GM12878 (cell line): ENCODE measurements at regions not wholly inside any gene's neighbourhood (a gene's known extent, or its start where the extent isn't known, plus 50 kb on each side); places are given as distances from the start of the nearest gene placed in this dataset.

ENCODE experiments used
- ATAC-seq: fragments of 200-7000 bp; cut with Tn5 transposase; 3 replicates; pipeline ENCODE4 v1.9.1; 2020; ENCODE audit warnings: mild to moderate bottlenecking, moderate library complexity
- BruUV-seq: library from RNA; stranded (reverse); fragments of 400-500 nt; replicated peaks from 2 replicates; lab custom pipeline; 2021; lab: Mats Ljungman, UMichigan
- CTCF ChIA-PET: fragments of 300-600 bp; sonication (Branson Sonifier 250); formaldehyde crosslinking; extraction: SDS; loops from one replicate; lab custom pipeline; 2021; ENCODE audit warnings: inconsistent platforms; lab: Yijun Ruan, JAX
- POLR2A ChIA-PET: fragments of 350-600 bp; formaldehyde crosslinking; extraction: SDS; loops from one replicate; lab custom pipeline; 2021; ENCODE audit warnings: inconsistent platforms; lab: Charles Lee
- RAD21 ChIA-PET: fragments of 300-600 bp; sonication (Branson Sonifier 250); formaldehyde crosslinking; loops from one replicate; lab custom pipeline; 2023; ENCODE audit warnings: antibody characterized with exemption; ENCODE audit not compliant: unreplicated experiment; lab: Charles Lee
- SMC1A ChIA-PET: fragments of 300-600 bp; sonication (Branson Sonifier 250); formaldehyde crosslinking; loops from one replicate; lab custom pipeline; 2023; ENCODE audit not compliant: unreplicated experiment, uncharacterized antibody; lab: Charles Lee
- DNase-seq: peaks from one replicate; pipeline ENCODE4 v3.0.0-alpha.2; 2011; ENCODE audit warnings: low read depth, low spot score
- FAIRE-seq: peaks from 3 replicates; lab custom pipeline; 2011; peaks lifted over from hg19 to GRCh38; lab: Jason Lieb, UNC
- H2AFZ ChIP-seq: 2 replicates; pipeline ENCODE4 v1.6.0; 2011; ENCODE audit warnings: low read depth, low read length, control low read depth; ENCODE audit not compliant: control insufficient read depth
- H3K27ac ChIP-seq: 2 replicates; pipeline ENCODE4 v1.5.1; 2011; ENCODE audit warnings: control low read depth; ENCODE audit not compliant: control insufficient read depth, insufficient read depth
- H3K27me3 ChIP-seq, 2 experiments: replicated peaks in 1 of 2; 2 replicates each; pipeline versions ENCODE4 v1.6.0 to v1.6.1; 2011; ENCODE audit warnings: low read length in 1 of 2; ENCODE audit not compliant: control insufficient read depth in 2 of 2, insufficient read depth in 2 of 2
- H3K36me3 ChIP-seq, 2 experiments: 2 replicates each; pipeline ENCODE4 v1.5.1; 2011; ENCODE audit warnings: low read length in 1 of 2; ENCODE audit not compliant: control insufficient read depth in 2 of 2, insufficient read depth in 2 of 2
- H3K4me1 ChIP-seq: 2 replicates; pipeline ENCODE4 v1.6.1; 2011; ENCODE audit warnings: mild to moderate bottlenecking, low read length, moderate library complexity, mixed read lengths; ENCODE audit not compliant: control insufficient read depth, insufficient read depth
- H3K4me2 ChIP-seq: 2 replicates; pipeline ENCODE4 v1.6.0; 2011; ENCODE audit warnings: control low read depth; ENCODE audit not compliant: control insufficient read depth, insufficient read depth
- H3K4me3 ChIP-seq: fragments of 200-600 bp; sonication (generic); 2 replicates; pipeline ENCODE4 v1.5.1; 2016
- H3K79me2 ChIP-seq: 2 replicates; pipeline ENCODE4 v1.6.0; 2011; ENCODE audit warnings: low read length; ENCODE audit not compliant: control insufficient read depth, insufficient read depth
- H3K9ac ChIP-seq: 2 replicates; pipeline ENCODE4 v1.8.0; 2011; ENCODE audit warnings: low read length, control low read depth, mixed read lengths; ENCODE audit not compliant: control insufficient read depth, insufficient read depth
- H3K9me3 ChIP-seq: replicated peaks from 3 replicates; pipeline ENCODE4 v1.5.1; 2011; ENCODE audit warnings: mild to moderate bottlenecking, low read length; ENCODE audit not compliant: control insufficient read depth, insufficient read depth
- H4K20me1 ChIP-seq: 2 replicates; pipeline ENCODE4 v1.6.0; 2011; ENCODE audit not compliant: control insufficient read depth, insufficient read depth
- CREB1 ChIP-seq: IDR thresholded peaks from 2 replicates; pipeline ENCODE4 v1.6.1; 2012; ENCODE audit warnings: low read depth, mild to moderate bottlenecking, inconsistent platforms
- ETV6 ChIP-seq, 2 experiments: fragments of 450-650 bp in 1 of 2; IDR thresholded peaks in 1 of 2; conservative IDR thresholded peaks in 1 of 2; 2 replicates each; pipeline ENCODE4 v1.6.1; 2014; ENCODE audit warnings: antibody characterized with exemption in 1 of 2, borderline replicate concordance in 1 of 2, low read depth in 1 of 2, mild to moderate bottlenecking in 1 of 2, moderate library complexity in 1 of 2
- EZH2 ChIP-seq: IDR thresholded peaks from 2 replicates; pipeline ENCODE4 v1.6.1; 2012; ENCODE audit warnings: low read depth, mild to moderate bottlenecking, control low read depth, inconsistent platforms, low read length, borderline replicate concordance; ENCODE audit not compliant: control insufficient read depth
- NFXL1 ChIP-seq: fragments of 450-650 bp; IDR thresholded peaks from 2 replicates; pipeline ENCODE4 v1.6.1; 2017; ENCODE audit warnings: antibody characterized with exemption, mild to moderate bottlenecking, borderline replicate concordance
- POLR2AphosphoS5 ChIP-seq: IDR thresholded peaks from 2 replicates; pipeline ENCODE4 v1.6.1; 2011; ENCODE audit warnings: mild to moderate bottlenecking, low read length, inconsistent platforms
- RAD51 ChIP-seq: fragments of 450-650 bp; IDR thresholded peaks from 2 replicates; pipeline ENCODE4 v1.6.1; 2016; ENCODE audit warnings: moderate library complexity, mild to moderate bottlenecking, inconsistent platforms
- SMC3 ChIP-seq: IDR thresholded peaks from 2 replicates; pipeline ENCODE4 v1.6.1; 2011; ENCODE audit warnings: low read length, improper control_type of control experiment, borderline replicate concordance
- WGBS: methylation state at CpG from one replicate; pipeline ENCODE4 v1.1.6; 2016; ENCODE audit warnings: low lambda C conversion rate; ENCODE audit not compliant: insufficient replicate concordance, insufficient coverage; ENCODE audit errors: missing lambda C conversion rate; 5-methylcytosine and 5-hydroxymethylcytosine counted together
- in situ Hi-C: fragments of 300-500 bp; cut with MboI; formaldehyde crosslinking; loops from 9 replicates; pipeline ENCODE4 v1.14.3; 2018; ENCODE audit warnings: mixed read lengths
- intact Hi-C: fragments of 100-400 bp; cut with micrococcal nuclease; formaldehyde crosslinking; loops from one replicate; pipeline ENCODE4 v1.14.2; 2022; ENCODE audit not compliant: unreplicated experiment

DNA sequence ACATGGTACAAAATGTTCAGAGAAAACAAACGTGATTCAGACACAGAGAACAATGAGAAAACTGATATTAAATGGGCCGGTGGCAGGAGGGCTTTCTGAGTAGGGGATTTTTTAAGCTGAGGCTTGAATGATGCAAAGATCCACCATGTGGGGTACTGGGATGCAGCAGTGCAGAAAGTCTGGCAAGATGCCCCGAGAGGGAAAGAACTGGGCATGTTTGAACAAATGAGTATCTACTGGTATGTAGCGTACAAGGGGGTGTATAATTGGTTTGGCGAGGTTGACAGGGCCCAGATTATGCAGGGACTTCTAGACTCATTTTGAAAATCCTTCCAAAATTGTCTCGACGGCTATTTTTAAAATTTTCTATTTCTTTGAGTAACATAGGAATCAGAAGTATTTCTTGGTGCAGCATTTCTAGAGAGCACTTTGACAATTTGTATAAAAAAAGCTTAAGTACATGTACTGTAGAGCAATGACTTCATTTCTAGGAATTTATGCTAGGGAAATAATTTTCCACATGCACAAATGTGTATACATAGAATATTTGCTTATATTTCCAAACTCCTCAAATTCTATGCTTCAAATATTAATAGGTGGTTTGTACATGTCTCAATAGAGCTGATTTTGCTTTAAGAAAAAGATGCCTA, 119.6 kb upstream of the DOK5 start:
- FAIRE-seq = no peak
- Histone ChIP-seq H3K27ac (no peak overlapping the region), H2AFZ (no peak overlapping the region), H3K9me3 (no peaks in the 10 kb centered on the region), H3K4me2 (no peak overlapping the region), H3K4me3 (no peak overlapping the region), H3K79me2 (no peaks in the 10 kb centered on the region), H3K9ac (no peak overlapping the region), H3K27me3 (no peaks in the 10 kb centered on the region; a peak in 1 of 4 replicates), H3K36me3 (no peaks in the 10 kb centered on the region), H4K20me1 (no peaks in the 10 kb centered on the region), H3K4me1 (no peaks in the 10 kb centered on the region)
- ChIA-PET POLR2A (interaction anchor here (0.5 kb wide), 1 partner anchor 20 kb away, joined by 4 read pairs; no protein-coding TSS in a partner anchor), RAD21 (no interaction called here), CTCF (interaction anchor here (0.7 to 0.9 kb wide), 2 partner anchors 11 to 1192 kb away, joined by 4 read pairs; no protein-coding TSS in a partner anchor), SMC1A (no interaction called here)
- in situ Hi-C loops = no loop called here
- no TSS peak for BruUV-seq
- intact Hi-C loops = no loop called here
- 0 out of 3 replicates have a peak, but pooled peaks have one; percentile 17 for ATAC-seq
- 12% methylated on average over 7 of the region's 7 CpGs for WGBS
- TF ChIP-seq EZH2 (no peak), NFXL1 (peak; percentile 43; the same call in 1 of the 2 replicates)
- no peak for DNase-seq

DNA sequence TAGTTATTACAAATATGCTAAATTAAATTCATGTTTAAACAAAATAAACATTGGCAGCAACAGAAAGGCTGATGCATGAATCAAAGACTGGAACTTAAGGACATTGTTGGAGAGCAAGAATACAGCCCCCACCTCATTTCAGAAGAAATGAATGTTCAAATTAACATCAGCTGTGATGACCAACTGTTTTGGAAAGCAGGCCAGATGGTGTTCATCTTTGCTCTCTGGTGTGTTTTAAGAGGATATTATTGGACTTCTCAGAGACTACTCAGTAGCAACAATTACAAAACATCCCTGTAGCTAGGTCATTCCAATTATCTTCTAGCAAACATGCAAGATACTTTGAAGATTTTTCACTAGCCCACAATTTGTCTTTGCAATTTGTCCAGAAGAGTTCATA, 118.6 kb upstream of the DOK5 start:
- no TSS peak for BruUV-seq
- Histone ChIP-seq H3K79me2 (no peaks in the 10 kb centered on the region), H3K4me2 (no peak overlapping the region), H3K27me3 (no peaks in the 10 kb centered on the region; a peak in 1 of 4 replicates), H3K27ac (no peak overlapping the region), H3K9me3 (no peaks in the 10 kb centered on the region), H3K36me3 (no peaks in the 10 kb centered on the region), H4K20me1 (no peaks in the 10 kb centered on the region), H3K4me1 (no peaks in the 10 kb centered on the region), H3K9ac (no peak overlapping the region), H3K4me3 (no peak overlapping the region), H2AFZ (no peak overlapping the region)
- ChIA-PET SMC1A (no interaction called here), CTCF (no interaction called here), POLR2A (no interaction called here), RAD21 (no interaction called here)
- in situ Hi-C loops (no loop called here), intact Hi-C loops (no loop called here)
- FAIRE-seq = peak; percentile 52
- no peak for DNase-seq
- ATAC-seq = no peak
- TF ChIP-seq ETV6 (conservative IDR thresholded peaks at IDR 0.05 in 1 of 2, IDR thresholded peaks at IDR 0.05 in 1 of 2; ENCODE audit: borderline replicate concordance in 1 of 2, low read depth in 1 of 2) = 0 out of 4 replicates have a peak, but pooled peaks of 1 of the 2 experiments have one; percentile 66
- TF ChIP-seq POLR2AphosphoS5 = no peak
- no peak for TF ChIP-seq CREB1
- TF ChIP-seq RAD51 = no peak
- TF ChIP-seq SMC3 = no peak
